GM19025 (cell line): ENCODE measurements at regions not wholly inside any gene's neighbourhood (a gene's known extent, or its start where the extent isn't known, plus 50 kb on each side); places are given as distances from the start of the nearest gene placed in this dataset.
"Not testable (repeated sequence)": the region's sequence is repeated elsewhere in the genome, so short reads cannot be mapped to it uniquely, and the experiment has no call there.

ENCODE experiments used
- ATAC-seq: cut with Tn5 transposase; IDR thresholded peaks from one replicate; pipeline ENCODE4 v1.9.1; 2021; ENCODE audit warnings: mild to moderate bottlenecking, low read depth, moderate library complexity; ENCODE audit not compliant: unreplicated experiment

DNA sequence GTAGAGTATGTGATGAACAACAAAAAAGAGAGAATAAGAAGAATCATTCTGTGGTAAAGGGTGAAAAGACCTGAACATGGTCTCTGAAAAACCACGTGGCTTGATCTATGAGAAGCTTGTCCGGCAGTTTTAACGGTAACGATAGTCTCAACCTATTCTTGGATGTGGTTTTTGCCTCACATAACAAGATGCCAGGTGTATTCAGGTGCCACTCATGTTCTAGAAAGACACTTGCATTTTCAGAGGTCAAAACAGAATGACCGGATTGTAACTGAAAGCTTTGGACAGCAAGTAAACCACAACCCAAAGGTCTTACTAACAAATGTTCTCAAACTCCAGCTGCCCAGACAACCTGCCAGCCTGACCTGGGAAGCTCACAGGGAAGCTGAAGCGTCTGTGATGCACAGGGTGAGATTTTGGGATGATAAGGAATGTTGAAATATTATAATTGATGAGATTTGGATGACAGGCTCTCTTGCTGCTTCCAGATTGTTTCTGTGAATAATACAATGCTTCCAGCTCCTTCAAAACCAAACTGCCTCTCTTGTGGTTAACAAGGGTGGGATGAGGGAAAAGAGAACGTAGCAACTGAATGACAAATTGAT lies 137.4 kb upstream of the GRB10 start:
- no peak for ATAC-seq

DNA sequence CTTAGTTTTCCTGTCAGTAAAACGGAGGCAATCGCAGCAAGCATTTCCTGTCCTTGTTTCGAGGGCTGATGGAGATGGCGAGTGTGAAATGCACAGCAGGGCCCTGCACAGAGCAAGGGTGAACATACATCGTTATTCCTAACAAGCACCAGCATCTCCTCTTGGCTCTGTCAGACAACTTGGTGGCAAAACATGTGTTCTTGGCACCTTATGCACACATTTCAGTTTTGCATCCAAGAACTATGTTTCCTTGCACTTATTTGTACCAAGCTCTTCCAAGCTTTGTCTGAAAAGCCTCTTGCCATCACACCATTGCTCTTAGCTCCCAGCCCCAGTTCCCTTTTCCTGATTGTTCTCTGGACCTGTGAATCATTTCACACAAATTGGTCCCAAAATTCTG lies 132.9 kb upstream of the GRB10 start:
- ATAC-seq, result no peak

DNA sequence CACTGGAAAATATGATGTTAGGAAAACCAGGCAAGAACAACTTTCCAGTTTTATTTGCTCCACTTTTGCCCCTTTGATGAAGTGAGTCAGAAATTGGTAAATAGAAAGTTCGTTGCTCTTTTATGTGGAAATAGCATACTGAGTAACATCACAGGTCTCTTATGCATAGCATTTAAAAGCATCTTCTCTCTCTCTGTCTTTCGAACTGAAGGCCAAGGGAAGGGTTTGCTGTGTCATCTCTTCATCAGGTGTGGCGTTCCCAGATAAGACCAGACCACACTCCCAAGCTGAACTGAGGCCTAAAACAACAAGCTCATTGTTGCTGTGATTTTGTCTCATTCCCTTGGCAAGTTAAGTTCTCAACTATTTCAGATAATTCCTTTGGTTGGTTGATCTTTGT lies 131.8 kb upstream of the GRB10 start:
- ATAC-seq, result no peak

DNA sequence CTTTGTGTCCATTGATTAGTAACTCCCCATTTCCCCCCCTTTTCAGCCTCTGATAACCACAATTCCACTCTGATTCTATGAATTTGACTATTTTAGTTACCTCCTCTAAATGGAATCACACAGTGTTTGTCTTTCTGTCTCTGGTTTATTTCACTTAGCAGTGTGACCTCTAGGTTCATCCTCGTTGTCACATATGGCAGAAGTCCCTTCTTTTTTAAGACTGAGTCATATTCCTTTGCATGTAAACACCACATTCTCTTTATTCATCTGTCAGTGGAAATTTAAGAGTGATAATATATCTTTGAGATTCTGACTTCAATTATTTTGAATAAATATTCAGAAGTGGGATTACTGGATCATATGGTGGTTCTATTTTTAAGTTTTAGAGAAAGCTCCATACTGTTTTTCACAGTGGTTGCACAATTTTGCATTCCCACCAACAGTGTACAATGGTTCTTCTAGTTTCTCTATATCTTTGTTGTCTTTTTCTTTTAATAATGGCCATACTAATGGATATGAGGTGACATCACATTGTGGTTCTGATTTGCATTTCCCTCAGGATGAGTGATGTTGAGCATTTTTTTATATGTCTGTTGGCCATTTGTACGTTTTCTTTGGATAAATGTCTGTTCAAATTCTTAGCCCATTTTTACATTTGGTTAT lies 126.1 kb upstream of the GRB10 start:
- no peak for ATAC-seq

- not testable (repeated sequence) for ATAC-seq
These were observed 116.1 kb upstream of the GRB10 start for GRCh38 chr7:50898604-50899477.

DNA sequence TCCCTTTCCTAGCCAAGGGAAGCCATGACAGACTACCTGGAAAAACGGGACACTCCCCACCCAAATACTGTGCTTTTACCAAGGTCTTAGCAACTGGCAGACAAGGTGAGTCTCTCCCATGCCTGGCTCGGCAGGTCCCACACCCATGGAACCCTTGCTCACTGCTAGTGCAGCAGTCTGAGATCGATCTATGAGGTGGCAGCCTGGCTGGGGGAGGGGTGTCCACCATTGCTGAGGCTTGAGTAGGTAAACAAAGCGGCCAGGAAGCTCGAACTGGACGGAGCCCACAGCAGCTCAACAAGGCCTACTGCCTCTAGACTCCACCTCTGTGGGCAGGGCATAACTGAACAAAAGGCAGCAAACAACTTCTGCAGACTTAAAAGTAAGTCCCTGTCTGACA lies 104.4 kb upstream of the GRB10 start:
- ATAC-seq, result not testable (repeated sequence)

- ATAC-seq, result no peak
These were observed 89.7 kb upstream of the GRB10 start for GRCh38 chr7:50872437-50872836.

DNA sequence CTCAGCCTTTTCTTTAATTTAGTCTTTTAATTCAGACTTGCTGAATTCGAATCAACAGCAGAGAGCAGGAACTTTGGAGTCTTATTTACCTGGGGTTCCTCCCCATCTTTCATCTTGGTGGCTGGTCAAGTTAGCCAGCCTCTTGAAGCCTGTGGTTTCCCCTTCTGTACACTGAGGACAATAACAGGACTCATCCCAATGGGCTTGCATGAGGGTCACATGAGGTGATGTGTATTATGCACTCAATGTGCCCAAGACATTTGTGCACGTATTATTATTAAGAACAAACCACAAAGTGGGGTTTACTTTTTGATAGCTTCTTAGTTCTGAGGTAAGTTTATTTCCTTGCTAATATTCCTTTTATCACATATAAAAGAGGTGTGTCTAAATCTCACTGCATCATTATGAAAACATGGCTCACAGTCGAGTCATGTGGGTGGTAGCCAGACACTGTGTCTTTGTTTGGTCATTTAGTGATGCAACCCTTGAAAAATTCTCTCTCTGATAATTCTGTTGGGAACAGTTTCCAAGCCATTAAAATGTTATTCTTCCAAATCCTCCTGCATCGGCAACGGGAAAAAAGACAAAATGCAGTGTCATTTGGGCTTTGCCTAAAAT lies 86.5 kb upstream of the GRB10 start:
- ATAC-seq, result no peak

GRCh38 chr7:50868426-50869100 lies 85.9 kb upstream of the GRB10 start:
- ATAC-seq, result no peak

- no peak for ATAC-seq
These were observed 84.3 kb upstream of the GRB10 start for GRCh38 chr7:50867034-50867356.

DNA sequence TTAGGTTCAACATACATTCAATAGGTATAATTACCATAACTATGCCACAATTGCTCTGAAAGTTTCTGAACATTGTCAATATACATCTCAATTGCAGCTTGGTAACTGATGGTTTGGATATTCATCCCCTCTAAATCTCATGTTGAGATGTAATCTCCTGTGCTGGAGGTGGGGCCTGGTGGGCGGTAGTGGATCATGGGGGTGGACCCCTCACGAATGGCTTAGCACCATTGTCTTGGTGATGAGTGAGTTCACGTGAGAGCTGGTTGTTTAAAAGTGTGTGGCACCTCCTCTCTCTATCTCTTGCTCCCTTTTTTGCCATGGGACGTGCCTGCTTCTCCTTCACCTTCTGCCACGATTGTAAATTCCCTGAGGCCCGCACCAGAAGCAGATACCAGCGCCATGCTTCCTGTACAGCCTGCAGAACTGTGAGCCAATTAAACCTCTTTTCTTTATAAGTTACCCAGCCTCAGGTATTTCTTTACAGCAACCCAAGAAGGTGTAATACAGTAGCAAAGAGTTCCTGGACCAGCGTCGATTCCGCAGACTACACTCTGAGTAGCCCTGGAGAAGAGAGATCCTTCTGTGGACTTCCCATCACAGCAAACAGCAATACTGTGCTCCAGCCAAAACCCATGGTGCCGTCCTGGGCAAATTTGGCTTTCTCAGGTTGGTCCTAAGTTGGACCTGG lies 83.8 kb upstream of the GRB10 start:
- no peak for ATAC-seq

GRCh38 chr7:50865450-50865849 lies 82.8 kb upstream of the GRB10 start:
- no peak for ATAC-seq

DNA sequence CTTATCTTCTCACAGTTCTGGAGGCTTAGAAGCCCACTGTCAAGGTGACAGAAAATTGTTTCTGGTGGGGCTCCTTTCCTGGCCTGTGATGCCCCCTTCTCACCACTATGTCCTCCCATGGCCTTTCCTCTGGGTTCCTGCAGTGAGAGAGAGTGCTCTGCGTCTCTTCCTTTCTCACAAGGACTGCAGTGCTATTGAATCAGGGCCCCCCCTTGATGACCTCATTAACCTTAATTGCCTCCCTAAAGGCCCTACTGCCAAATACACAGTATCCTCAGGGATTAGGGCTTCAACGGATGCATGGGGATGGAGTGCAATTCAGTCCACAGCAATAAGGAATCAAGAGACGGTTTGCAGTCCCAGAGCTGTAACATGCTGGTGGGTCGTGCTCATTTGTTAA lies 82.0 kb upstream of the GRB10 start:
- ATAC-seq, result no peak

- ATAC-seq, result no peak
These were observed 80.4 kb upstream of the GRB10 start for GRCh38 chr7:50863053-50863452.

DNA sequence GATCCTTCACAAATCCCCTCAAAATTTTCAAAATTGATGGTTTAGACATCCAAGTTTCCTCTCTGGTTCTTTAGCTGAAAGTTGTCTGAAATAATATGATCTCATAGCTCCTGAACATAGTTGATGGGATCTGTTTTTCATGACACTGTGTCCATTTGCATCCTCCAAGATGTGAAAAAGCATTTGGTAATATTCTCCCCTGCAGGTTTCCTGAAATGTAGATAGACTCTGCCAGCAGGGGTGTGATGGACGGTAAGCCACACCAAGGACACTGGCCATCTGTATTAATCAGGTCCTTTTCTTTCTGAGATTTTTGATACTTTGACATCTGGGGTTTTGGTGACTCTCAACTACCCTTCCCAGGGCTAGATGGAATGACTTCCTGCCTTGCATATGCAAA lies 79.6 kb upstream of the GRB10 start:
- no peak for ATAC-seq

DNA sequence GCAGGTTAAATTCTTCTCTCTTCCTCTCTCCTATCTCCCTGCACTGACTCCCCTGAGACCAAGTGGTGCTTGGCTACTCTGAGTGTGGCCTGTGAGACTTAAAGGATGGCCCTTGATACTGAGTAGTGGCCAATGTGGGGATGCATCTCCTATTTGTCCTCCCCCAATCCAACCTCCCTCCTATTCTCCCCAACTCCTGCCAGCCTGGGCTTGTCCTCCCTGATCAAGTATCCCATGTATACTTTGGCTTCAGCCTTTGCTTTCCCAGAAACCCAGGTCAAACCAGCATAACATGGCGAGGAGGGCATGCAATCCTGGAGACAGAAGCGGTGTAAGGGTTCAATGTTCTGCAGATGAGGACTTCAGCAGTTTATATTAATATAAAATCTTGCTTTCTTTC lies 77.9 kb upstream of the GRB10 start:
- ATAC-seq, result no peak

GRCh38 chr7:50860174-50860573 lies 77.5 kb upstream of the GRB10 start:
- ATAC-seq, result no peak

DNA sequence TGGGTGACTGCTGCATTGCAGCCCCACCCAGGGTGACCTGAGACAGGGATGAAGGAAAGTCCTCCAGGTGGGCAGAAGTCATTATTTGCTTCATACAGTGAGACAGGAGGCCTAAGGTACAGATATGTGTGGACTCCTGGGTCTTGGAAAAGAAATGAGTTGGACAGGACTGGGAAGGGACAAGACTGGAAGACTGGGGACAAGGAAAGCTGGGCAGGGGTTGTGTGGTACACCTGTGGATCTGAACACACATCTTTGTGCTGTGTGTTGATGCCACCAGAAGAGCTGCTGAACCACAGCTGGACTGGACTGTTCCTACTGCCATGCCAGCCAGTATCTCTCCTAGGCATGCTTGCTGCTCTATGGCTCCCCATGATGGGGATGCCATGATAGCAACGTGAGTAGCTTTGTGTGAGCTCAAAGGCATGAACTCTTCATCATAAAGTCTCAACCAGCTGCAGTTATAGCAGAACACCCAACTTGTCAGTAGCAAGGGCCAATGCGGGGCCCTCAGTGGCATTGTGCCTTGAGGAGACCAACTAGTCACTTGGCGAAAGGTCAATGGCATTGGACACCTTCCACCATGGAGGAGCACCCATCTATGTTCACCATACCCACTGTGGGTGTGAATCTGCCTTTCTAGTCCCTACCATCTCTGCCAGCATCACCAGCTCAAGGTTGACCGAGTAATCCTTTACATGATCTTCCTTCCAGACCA lies 76.0 kb upstream of the GRB10 start:
- no peak for ATAC-seq

- ATAC-seq, result no peak
These were observed 75.3 kb upstream of the GRB10 start for GRCh38 chr7:50857804-50858489.
